HepG2 (cell line): ENCODE measurements at regions not wholly inside any gene's neighbourhood (a gene's known extent, or its start where the extent isn't known, plus 50 kb on each side); places are given as distances from the start of the nearest gene placed in this dataset.

Experiments
- BHLHE40 ChIP-seq: IDR thresholded peaks from 2 replicates; pipeline ENCODE4 v1.6.1; 2011; ENCODE audit warnings: low read length, improper control_type of control experiment
- RAD21 ChIP-seq: fragments of 450-650 bp; formaldehyde crosslinking; IDR thresholded peaks from 2 replicates; pipeline ENCODE4 v1.5.0; 2020; ENCODE audit warnings: mild to moderate bottlenecking
- STAT5B ChIP-seq: sonication (generic); formaldehyde crosslinking; IDR thresholded peaks from 2 replicates; pipeline ENCODE4 v1.4.0; 2020; ENCODE audit warnings: missing genetic modification reagents
- USF2 ChIP-seq, 2 experiments: sonication (generic) in 1 of 2; formaldehyde crosslinking in 1 of 2; IDR thresholded peaks; 2 replicates each; pipeline versions ENCODE4 v1.5.1 to v1.6.1; 2011 to 2020; ENCODE audit warnings: borderline replicate concordance in 1 of 2, low read depth in 1 of 2, low read length in 1 of 2, mild to moderate bottlenecking in 1 of 2, missing genetic modification reagents in 1 of 2, moderate library complexity in 1 of 2
- ZBTB37 ChIP-seq: sonication (generic); formaldehyde crosslinking; IDR thresholded peaks from 2 replicates; pipeline ENCODE4 v1.4.0; 2020; ENCODE audit warnings: mild to moderate bottlenecking, missing genetic modification reagents
- ZNF549 ChIP-seq: sonication (generic); formaldehyde crosslinking; IDR thresholded peaks from 2 replicates; pipeline ENCODE4 v1.5.0; 2020; ENCODE audit warnings: missing genetic modification reagents

DNA sequence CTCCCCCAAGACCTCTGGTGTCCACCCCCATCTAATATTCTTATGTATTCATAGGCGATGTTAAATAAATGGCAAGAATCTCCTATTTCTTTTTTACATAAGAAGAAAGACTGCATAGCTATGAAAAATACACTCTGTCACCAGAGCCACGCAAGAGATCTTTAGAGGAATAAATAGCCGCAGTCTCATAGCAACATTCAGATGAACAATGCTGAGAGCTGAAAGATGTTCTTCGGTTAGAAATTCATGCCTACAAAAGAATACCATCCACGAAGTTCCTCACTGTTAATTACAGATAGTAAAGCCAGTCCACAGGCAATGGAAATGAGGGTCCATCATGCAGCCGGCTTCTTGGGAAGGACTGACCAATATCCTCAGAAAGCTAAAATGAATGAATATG lies 76.0 kb upstream of the SOD1 start:
- TF ChIP-seq BHLHE40 (no peak), STAT5B (no peak), USF2 (IDR thresholded peaks at IDR 0.05; ENCODE audit: low read depth, low read length) (no peak), USF2 (CRISPR knock-in tag; IDR thresholded peaks at IDR 0.05; ENCODE audit: borderline replicate concordance) (no peak), ZNF549 (CRISPR knock-in tag) (no peak), RAD21 (CRISPR knock-in tag) (no peak), ZBTB37 (CRISPR knock-in tag) (no peak)
